ENCODE measurements at regions not wholly inside any gene's neighbourhood (a gene's known extent, or its start where the extent isn't known, plus 50 kb on each side); places are given as distances from the start of the nearest gene placed in this dataset.
"Not testable (repeated sequence)": the region's sequence is repeated elsewhere in the genome, so short reads cannot be mapped to it uniquely, and the experiment has no call there.

DNA sequence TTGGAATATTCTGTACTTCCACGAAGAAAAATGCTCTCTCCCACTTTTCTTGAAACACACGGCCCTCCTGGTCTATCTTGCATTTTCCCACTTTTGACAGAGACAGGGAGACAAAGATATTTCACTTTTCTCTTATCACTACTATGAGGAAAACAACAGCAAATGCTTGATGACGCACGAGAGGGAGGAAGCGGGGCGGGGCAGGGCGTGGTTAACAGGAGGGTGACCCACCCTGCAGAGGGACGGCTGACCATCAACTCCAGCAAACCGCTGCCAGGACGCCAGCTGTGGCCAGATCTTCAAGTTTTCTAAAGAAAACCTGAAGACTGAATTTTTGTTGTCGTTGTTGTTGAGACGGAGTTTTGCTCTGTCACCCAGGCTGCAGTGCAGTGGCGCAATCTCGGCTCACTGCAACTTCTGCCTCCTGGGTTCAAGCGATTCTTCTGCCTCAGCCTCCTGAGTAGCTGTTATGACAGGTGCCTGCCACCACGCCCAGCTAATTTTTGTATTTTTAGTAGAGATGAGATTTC lies 63.8 kb downstream of the NSUN5 start:
- not testable (repeated sequence) for H3K27ac ChIP-seq; DNase-seq (ENCODE audit: low spot score); H3K4me1 ChIP-seq; H3K27me3 ChIP-seq; H3K4me3 ChIP-seq; H3K36me3 ChIP-seq; H3K9me3 ChIP-seq

DNA sequence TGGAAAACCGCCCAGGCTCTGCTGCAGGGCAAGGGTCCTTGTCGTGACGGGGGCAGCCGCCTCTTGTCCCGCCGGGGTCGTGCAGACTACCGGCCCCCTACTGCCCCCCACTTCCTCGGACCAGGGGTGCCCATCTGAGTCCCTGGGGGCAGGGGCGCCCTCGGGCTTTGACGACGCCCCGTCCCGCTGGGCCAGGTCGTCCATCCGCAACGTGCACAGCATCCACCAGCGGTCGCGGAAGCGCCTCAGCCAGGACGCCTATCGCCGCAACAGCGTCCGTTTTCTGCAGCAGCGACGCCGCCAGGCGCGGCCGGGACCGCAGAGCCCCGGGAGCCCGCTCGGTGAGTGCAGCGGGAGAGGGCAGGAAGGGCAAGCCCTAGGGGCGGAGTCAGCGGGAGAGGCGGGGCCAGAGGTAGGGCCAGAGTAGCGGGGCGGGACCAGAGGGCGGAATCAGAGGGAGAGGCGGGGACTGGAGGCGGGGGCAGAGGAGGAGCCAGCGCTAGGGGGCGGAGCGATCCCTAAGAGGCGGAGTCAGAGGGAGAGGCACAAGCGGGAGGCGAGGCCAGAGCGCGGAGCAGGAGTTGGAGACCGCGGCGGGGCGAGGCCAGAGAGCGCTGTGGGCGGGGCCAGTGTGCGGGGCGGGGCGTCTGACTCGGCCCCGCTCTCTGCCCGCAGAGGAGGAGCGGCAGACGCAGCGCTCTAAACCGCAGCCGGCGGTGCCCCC lies 73.5 kb downstream of the NSUN5 start:
- H3K36me3 ChIP-seq, H3K4me1 ChIP-seq, H3K9me3 ChIP-seq, H3K27me3 ChIP-seq, H3K27ac ChIP-seq: not testable (repeated sequence)
- peak overlapping the region; percentile 32 to 38 for H3K4me3 ChIP-seq
- DNase-seq (ENCODE audit: low spot score), result peak; percentile 82

DNA sequence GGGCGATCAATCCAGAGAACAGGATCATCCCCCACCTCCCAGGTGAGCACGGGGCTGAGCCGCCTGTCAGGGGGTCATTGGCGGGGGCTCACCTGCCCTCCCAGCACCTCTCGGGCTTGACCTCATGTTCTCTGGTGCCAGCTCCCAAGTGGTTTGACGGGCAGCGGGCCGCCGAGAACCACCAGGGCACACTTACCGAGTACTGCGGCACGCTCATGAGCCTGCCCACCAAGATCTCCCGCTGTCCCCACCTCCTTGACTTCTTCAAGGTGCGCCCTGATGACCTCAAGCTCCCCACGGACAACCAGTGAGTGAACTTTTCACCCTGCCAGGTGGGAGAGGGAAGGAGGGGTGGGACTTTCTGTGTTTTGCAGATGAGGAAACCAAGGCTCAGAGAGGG lies 82.9 kb downstream of the NSUN5 start:
- not testable (repeated sequence) for H3K4me1 ChIP-seq

DNA sequence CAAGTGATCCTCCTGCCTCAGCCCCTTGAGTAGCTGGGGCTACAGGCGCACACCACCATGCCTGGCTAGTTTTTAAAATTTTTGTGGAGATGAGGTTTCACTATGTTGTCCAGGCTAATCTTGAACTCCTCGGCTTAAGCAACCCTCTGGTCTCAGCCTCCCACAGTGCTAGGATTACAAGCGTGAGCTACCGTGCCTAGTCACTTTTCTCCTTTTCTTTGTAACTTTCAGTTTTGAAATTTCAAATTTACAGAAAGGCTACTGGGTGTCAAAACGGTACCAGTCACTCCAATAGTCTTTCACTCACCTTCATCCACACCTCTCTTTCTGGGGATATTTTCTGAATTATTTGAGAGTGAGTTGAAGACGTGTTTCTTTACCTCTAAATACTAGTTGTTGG lies 86.9 kb downstream of the NSUN5 start:
- not testable (repeated sequence) for H3K4me3 ChIP-seq; H3K27ac ChIP-seq; H3K9me3 ChIP-seq; H3K36me3 ChIP-seq; DNase-seq (ENCODE audit: low spot score); H3K4me1 ChIP-seq; H3K27me3 ChIP-seq

More for the DNA sequence above, 82.9 kb downstream of the NSUN5 start:
- H3K27ac ChIP-seq; H3K27me3 ChIP-seq; H3K36me3 ChIP-seq; H3K9me3 ChIP-seq; DNase-seq (ENCODE audit: low spot score); H3K4me3 ChIP-seq: not testable (repeated sequence)

DNA sequence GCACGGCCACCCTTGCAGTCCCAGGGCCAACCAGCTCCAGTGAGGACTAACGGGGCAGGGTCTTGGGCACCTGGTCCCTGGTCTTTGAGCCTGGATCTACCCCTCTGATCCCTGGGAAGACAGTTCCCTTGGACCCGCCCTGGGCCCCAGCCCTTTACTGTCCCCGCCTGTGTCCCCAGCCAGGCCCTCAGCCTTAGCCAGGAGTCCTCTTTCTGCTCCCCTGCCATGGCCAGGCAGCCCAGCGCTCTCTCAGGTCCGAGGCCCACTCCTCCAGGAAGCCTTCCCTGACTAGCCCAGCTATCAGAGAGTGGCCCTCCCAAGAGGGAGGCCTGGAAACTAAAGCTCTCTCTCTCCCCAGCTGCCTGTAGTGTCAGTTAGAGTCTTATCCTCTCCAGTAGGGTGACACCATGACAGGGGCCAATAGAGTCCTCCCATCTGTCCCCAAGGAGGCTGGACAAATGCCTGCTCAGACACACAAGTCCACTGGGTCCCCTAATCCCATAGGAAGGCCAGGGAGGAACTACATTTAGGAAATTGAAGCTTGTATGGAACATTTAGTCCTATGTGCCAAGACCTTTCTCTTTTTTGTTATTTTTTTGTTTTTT lies 87.8 kb downstream of the NSUN5 start:
- not testable (repeated sequence) for H3K36me3 ChIP-seq; H3K27ac ChIP-seq; H3K4me1 ChIP-seq; DNase-seq (ENCODE audit: low spot score); H3K27me3 ChIP-seq; H3K9me3 ChIP-seq; H3K4me3 ChIP-seq

DNA sequence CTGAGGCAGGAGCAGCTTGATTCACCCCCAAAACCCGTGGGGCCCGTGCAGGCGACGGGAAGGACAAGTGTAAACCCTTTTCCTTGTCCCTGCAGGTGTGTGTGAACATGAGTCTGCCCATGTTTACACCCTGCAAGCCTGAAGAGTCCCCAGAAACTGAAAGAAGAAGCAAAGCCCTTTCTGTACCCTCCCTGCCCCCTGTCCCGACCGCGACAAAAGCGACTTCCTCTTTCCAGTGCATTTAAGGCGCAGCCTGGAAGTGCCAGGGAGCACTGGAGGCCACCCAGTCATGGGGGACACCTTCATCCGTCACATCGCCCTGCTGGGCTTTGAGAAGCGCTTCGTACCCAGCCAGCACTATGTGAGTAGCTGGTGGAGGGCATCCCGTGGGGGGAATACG lies 88.3 kb downstream of the NSUN5 start:
- H3K4me1 ChIP-seq; DNase-seq (ENCODE audit: low spot score); H3K4me3 ChIP-seq; H3K36me3 ChIP-seq; H3K27ac ChIP-seq; H3K9me3 ChIP-seq; H3K27me3 ChIP-seq: not testable (repeated sequence)

DNA sequence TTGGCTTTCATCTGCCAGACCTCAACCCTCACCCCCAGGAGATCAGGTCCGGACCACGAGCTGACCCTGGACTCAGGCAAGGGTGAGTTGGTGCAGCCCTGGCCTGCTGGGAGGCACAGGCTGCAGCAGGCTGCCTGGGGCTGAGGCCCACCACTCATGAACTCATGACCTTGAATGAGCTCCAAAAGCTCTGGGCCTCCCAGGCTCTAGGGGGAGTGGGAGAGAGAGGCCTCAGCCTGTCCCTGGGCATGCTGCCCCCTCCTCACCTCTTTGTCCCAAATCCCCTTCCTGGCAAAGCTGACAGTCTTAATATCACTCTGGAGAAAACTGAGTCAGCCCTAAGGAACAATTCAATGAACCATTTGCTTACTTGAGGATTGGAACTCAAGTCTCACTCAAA lies 89.8 kb downstream of the NSUN5 start:
- H3K4me1 ChIP-seq; H3K4me3 ChIP-seq; H3K9me3 ChIP-seq; H3K36me3 ChIP-seq; DNase-seq (ENCODE audit: low spot score); H3K27ac ChIP-seq; H3K27me3 ChIP-seq: not testable (repeated sequence)

DNA sequence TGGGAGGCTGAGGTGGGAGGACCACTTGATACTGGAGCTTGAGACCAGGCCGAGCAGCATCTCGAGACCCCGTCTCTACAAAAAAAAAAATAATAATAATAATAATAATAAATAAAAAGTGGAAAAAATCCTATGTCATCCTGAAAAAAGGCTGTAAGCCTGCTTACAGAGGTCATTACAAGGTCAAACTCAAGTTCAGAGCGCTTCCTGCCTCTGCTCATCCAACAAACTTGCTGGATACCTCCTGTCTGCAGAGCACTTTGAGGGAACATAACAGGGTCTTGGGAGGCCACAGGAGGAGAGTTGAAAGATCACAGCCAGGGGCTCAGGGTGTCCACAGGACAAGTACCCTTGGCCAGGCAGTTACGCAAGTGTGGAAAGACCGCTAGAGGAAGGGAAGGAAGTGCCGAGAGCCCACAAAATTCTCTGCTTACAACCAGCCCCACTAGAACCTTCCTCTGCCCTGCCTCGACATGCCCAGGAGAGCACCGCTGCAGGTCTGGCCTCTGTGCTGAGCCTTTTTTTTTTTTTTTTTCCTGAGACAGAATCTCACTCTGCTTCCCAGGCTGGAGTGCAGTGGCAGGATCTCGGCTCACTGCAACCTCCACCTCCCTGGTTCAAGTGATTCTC lies 92.5 kb downstream of the NSUN5 start:
- H3K4me1 ChIP-seq; H3K9me3 ChIP-seq; H3K4me3 ChIP-seq; H3K27me3 ChIP-seq; H3K27ac ChIP-seq; DNase-seq (ENCODE audit: low spot score); H3K36me3 ChIP-seq: not testable (repeated sequence)

DNA sequence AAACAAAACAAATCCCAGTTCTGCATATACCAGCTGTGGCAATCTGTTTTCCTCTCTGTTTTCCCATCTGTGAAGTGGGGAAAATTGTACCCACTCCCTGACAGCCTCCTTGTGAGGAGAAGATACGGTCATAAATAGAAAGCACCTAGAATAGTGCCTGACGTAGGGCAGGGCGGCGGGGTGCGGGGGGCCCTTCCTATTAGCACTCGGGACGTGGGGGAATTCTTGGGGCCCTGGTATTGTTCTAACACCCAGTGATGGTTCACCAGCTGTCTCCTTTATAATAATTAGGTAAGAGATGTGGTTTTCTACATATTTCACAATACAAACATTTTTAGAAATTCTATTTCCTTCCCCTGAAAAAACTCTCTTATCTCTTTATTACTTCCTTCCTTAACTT lies 93.4 kb downstream of the NSUN5 start:
- DNase-seq (ENCODE audit: low spot score); H3K4me1 ChIP-seq; H3K9me3 ChIP-seq; H3K27me3 ChIP-seq; H3K27ac ChIP-seq; H3K36me3 ChIP-seq; H3K4me3 ChIP-seq: not testable (repeated sequence)

DNA sequence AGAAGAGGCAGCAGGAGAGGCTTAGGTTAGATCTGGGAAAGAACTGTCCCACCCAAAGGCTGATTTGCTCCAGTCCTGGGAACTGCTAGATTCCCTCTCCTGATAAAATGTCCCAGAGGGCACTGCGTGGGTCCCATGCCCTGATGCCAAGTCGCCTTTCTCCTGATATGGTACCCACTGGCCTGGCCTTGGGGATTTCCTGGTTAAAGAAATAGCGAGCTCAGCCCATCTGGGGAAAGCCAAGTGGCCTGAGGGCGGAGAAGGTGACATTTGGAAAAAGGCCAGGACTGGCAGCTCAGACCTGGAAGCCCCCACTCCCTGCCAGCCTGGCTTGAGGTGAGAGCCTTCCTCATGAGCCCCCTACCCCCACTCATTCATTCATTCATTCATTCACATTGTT lies 94.2 kb downstream of the NSUN5 start:
- not testable (repeated sequence) for H3K9me3 ChIP-seq; H3K4me1 ChIP-seq; DNase-seq (ENCODE audit: low spot score); H3K4me3 ChIP-seq; H3K27ac ChIP-seq; H3K36me3 ChIP-seq; H3K27me3 ChIP-seq

DNA sequence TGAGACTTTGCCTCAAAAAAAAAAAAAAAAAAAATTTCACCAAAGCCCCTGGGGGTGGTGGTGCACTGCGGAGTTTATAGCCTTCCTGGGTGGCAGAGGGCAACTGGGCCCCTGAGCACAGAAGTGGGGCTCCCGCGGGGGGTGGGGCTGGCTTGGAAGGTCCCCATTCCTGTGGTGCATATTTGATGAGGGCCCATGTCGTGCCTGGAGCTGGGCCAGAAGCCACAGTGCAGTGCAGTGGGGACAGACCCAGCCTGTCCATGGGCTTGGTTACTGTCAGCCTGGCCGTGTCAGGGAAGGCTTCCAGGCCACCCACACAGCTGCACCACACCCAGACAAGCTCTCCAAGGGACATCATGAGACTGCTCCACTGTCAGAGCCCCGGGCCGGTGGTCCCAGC lies 95.5 kb downstream of the NSUN5 start:
- H3K4me1 ChIP-seq; H3K27ac ChIP-seq; H3K4me3 ChIP-seq; DNase-seq (ENCODE audit: low spot score); H3K36me3 ChIP-seq; H3K27me3 ChIP-seq; H3K9me3 ChIP-seq: not testable (repeated sequence)

DNA sequence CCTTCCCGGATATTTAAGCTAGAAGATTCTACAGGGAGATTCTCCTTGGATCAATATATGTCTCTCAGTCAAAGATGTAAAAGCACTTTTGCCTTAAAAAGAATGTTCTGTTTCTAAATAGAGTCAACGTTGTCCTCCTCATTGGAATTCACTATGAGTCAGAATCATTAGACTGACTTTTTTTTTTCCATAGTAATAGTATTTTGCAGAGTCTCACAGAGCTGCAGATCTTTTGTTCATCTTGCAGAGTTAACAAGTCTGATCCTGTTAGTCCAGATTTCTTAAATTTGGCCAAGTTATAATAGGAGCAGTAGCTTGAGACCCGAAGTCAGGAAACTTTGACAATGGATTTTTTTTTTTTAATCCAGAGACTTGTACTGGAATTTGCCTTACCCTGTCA lies 103.0 kb downstream of the NSUN5 start:
- not testable (repeated sequence) for H3K9me3 ChIP-seq; H3K36me3 ChIP-seq; H3K4me3 ChIP-seq; DNase-seq (ENCODE audit: low spot score); H3K27ac ChIP-seq; H3K4me1 ChIP-seq; H3K27me3 ChIP-seq

DNA sequence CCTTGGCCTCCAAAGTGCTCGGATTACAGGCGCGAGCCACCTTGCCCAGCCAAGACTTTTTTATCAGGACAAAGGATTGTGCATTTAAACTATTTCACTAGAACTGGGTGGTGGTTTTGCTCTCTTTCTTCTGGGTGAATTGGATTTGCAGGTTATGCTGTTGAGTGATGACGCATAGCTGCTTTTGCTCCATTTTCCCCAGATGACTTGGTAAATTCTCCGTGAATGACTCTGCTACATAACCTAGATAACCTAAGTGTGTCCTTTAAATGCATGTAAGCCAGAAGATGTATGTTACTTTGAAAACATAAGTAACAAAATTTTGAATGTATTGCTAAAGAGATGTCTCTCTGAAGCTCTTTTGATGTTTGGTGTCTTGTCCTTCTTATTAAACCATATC lies 103.7 kb downstream of the NSUN5 start:
- not testable (repeated sequence) for DNase-seq (ENCODE audit: low spot score); H3K9me3 ChIP-seq; H3K36me3 ChIP-seq; H3K27me3 ChIP-seq; H3K4me1 ChIP-seq; H3K27ac ChIP-seq; H3K4me3 ChIP-seq

DNA sequence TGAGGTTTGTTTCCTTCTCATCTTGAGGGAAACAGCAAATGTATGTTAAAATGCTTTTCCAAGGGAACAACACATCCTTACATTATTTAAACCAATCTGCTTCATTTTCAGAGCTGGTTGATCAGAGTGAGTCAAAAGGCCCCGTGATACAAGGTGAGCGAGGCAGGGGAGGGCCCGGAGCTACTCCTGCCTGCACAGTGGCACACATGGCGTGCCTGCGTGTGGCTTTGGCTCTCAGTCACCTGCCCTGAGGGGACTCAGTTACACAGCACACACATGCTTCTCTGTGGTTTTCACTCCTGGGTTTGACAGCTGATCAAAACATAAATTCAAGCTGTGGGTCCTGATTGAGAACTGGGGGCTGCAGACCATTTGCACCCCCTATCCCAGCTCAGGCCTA lies 105.3 kb downstream of the NSUN5 start:
- H3K4me3 ChIP-seq; H3K27ac ChIP-seq; H3K36me3 ChIP-seq; DNase-seq (ENCODE audit: low spot score); H3K27me3 ChIP-seq; H3K4me1 ChIP-seq; H3K9me3 ChIP-seq: not testable (repeated sequence)

DNA sequence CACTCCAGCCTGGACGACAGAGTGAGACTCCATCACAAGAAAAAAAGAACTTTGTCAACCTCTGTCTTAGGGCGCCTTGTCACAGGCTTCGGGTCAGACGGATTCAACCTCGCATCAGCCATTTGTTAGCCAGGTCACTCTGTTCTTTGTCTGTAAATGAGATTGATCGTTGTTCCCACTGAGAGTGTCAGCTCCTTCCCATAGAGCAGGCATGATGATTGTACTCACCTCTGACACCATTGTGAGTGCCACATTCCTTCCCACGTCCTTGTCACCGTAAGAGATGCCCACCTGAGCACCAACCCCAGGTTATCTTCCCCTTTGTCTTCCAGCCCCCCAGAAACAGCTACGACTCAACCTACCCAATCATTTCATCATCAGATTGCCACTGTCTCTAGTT lies 107.4 kb downstream of the NSUN5 start:
- not testable (repeated sequence) for H3K4me3 ChIP-seq; H3K4me1 ChIP-seq; H3K9me3 ChIP-seq; H3K27me3 ChIP-seq; H3K36me3 ChIP-seq; DNase-seq (ENCODE audit: low spot score)
- H3K27ac ChIP-seq, result peak overlapping the region in 1 of 2 donors; percentile 52

Data from right atrium auricular region (tissue), 2 donors.